A549 (cell line): ENCODE measurements at regions not wholly inside any gene's neighbourhood (a gene's known extent, or its start where the extent isn't known, plus 50 kb on each side); places are given as distances from the start of the nearest gene placed in this dataset.

Source experiments
- ATAC-seq, 2 experiments: fragments of 200-7000 bp in 1 of 2; fragments of >200 bp in 1 of 2; cut with Nextera tagmentation in 1 of 2; cut with Tn5 transposase in 1 of 2; 3 replicates each; pipeline versions ENCODE4 v1.8.0 to v1.9.1; 2018 to 2020; ENCODE audit warnings: mild to moderate bottlenecking in 1 of 2, moderate library complexity in 1 of 2
- CTCF ChIA-PET: fragments of 300-600 bp; sonication (Branson Sonifier 250); formaldehyde crosslinking; extraction: SDS; loops from one replicate; lab custom pipeline; 2021; ENCODE audit warnings: antibody characterized with exemption, inconsistent platforms; lab: Yijun Ruan, JAX
- POLR2A ChIA-PET: fragments of 350-600 bp; formaldehyde crosslinking; extraction: SDS; loops from one replicate; lab custom pipeline; 2021; ENCODE audit warnings: antibody characterized with exemption, inconsistent platforms; lab: Yijun Ruan, JAX
- DNase-seq, 2 experiments: peaks; one replicate each; pipeline versions ENCODE4 v3.0.0 to v3.0.0-alpha.2; 2011 to 2016; ENCODE audit warnings: low read depth in 1 of 2, low spot score in 1 of 2
- FAIRE-seq: peaks from 2 replicates; lab custom pipeline; 2011; peaks lifted over from hg19 to GRCh38; lab: Jason Lieb, UNC
- H3K27ac ChIP-seq, 2 experiments: fragments of >200 bp; sonication (Bioruptor Twin); formaldehyde crosslinking; 3 replicates each; pipeline ENCODE4 v1.5.1; 2016 to 2017
- H3K4me1 ChIP-seq: fragments of >200 bp; sonication (Bioruptor Twin); formaldehyde crosslinking; 3 replicates; pipeline ENCODE4 v1.6.1; 2016
- H3K4me2 ChIP-seq: fragments of >200 bp; sonication (Bioruptor Twin); formaldehyde crosslinking; 3 replicates; pipeline ENCODE4 v1.6.1; 2016
- H3K4me3 ChIP-seq: fragments of >200 bp; sonication (Bioruptor Twin); formaldehyde crosslinking; 3 replicates; pipeline ENCODE4 v1.5.1; 2016
- H3K9me3 ChIP-seq: fragments of >200 bp; sonication (Bioruptor Twin); formaldehyde crosslinking; 3 replicates; pipeline ENCODE4 v1.6.1; 2016
- BHLHE40 ChIP-seq: IDR thresholded peaks from 2 replicates; pipeline ENCODE4 v1.6.1; 2012; ENCODE audit warnings: low read depth, low read length, inconsistent platforms
- CEBPB ChIP-seq, 2 experiments: fragments of >200 bp in 1 of 2; sonication (Bioruptor Twin) in 1 of 2; formaldehyde crosslinking in 1 of 2; IDR thresholded peaks; 2 replicates each; pipeline ENCODE4 v1.6.1; 2012 to 2016
- EHMT2 ChIP-seq: fragments of 200-600 bp; sonication (generic); IDR thresholded peaks from 2 replicates; pipeline ENCODE4 v1.6.1; 2016; ENCODE audit warnings: antibody characterized with exemption, low read depth, mild to moderate bottlenecking, moderate library complexity
- FOSB ChIP-seq: fragments of 250-450 bp; sonication (Bioruptor Pico); IDR thresholded peaks from 2 replicates; pipeline ENCODE4 v1.5.0; 2020; ENCODE audit warnings: mild to moderate bottlenecking, moderate library complexity
- FOXS1 ChIP-seq: fragments of 250-450 bp; sonication (Bioruptor Pico); IDR thresholded peaks from 2 replicates; pipeline ENCODE4 v1.5.0; 2020; ENCODE audit warnings: mild to moderate bottlenecking, moderate library complexity
- GATA3 ChIP-seq: IDR thresholded peaks from 2 replicates; pipeline ENCODE4 v1.6.1; 2012; ENCODE audit warnings: borderline replicate concordance
- HOXB5 ChIP-seq: fragments of 250-450 bp; sonication (Bioruptor Pico); IDR thresholded peaks from 2 replicates; pipeline ENCODE4 v1.5.0; 2020; ENCODE audit warnings: mild to moderate bottlenecking, moderate library complexity
- JUN ChIP-seq, 2 experiments: fragments of >200 bp; sonication (Bioruptor Twin); formaldehyde crosslinking; IDR thresholded peaks; 2 replicates in 1 of 2; 3 replicates in 1 of 2; pipeline ENCODE4 v1.6.1; 2016 to 2017
- JUNB ChIP-seq: fragments of >200 bp; sonication (Bioruptor Twin); formaldehyde crosslinking; IDR thresholded peaks from 2 replicates; pipeline ENCODE4 v1.6.1; 2016
- MAZ ChIP-seq: fragments of 150-350 bp; IDR thresholded peaks from 2 replicates; pipeline ENCODE4 v1.6.1; 2014; ENCODE audit warnings: antibody characterized with exemption, low read depth, low read length, borderline replicate concordance
- NR3C1 ChIP-seq: fragments of >200 bp; sonication (Bioruptor Twin); formaldehyde crosslinking; IDR thresholded peaks from 3 replicates; pipeline ENCODE4 v1.6.1; 2017
- PHF8 ChIP-seq: fragments of 200-600 bp; sonication (generic); IDR thresholded peaks from 2 replicates; pipeline ENCODE4 v1.6.1; 2016; ENCODE audit warnings: low read depth, mild to moderate bottlenecking, antibody characterized with exemption, moderate library complexity, borderline replicate concordance
- POLR2A ChIP-seq: IDR thresholded peaks from 2 replicates; pipeline ENCODE4 v1.6.1; 2012; ENCODE audit warnings: mild to moderate bottlenecking, low read length
- POLR2AphosphoS2 ChIP-seq: conservative IDR thresholded peaks from 2 replicates; pipeline ENCODE4 v1.6.1; 2012; ENCODE audit warnings: low read length, improper control_type of control experiment, inconsistent platforms
- RARB ChIP-seq: fragments of 250-450 bp; sonication (Bioruptor Pico); IDR thresholded peaks from 2 replicates; pipeline ENCODE4 v1.8.0; 2021; ENCODE audit warnings: mild to moderate bottlenecking, moderate library complexity
- SMC3 ChIP-seq: fragments of >200 bp; sonication (Bioruptor Twin); formaldehyde crosslinking; IDR thresholded peaks from 3 replicates; pipeline ENCODE4 v1.6.1; 2018; ENCODE audit warnings: inconsistent platforms
- SREBF2 ChIP-seq: fragments of 450-650 bp; IDR thresholded peaks from 2 replicates; pipeline ENCODE4 v1.6.1; 2014; ENCODE audit warnings: mild to moderate bottlenecking, moderate library complexity
- TP53 ChIP-seq: fragments of 250-450 bp; sonication (Bioruptor Pico); IDR thresholded peaks from 2 replicates; pipeline ENCODE4 v1.5.0; 2021; ENCODE audit warnings: mild to moderate bottlenecking, moderate library complexity
- ZFP36 ChIP-seq: fragments of 450-650 bp; IDR thresholded peaks from 2 replicates; pipeline ENCODE4 v1.6.1; 2014; ENCODE audit warnings: borderline replicate concordance; ENCODE audit not compliant: partially characterized antibody
- ZNF302 ChIP-seq: fragments of 250-450 bp; sonication (Bioruptor Pico); IDR thresholded peaks from 2 replicates; pipeline ENCODE4 v1.9.0; 2021; ENCODE audit warnings: inconsistent platforms, mild to moderate bottlenecking, moderate library complexity
- WGBS: methylation state at CpG from one replicate; pipeline ENCODE4 v1.1.6; 2017; ENCODE audit errors: missing lambda C conversion rate; 5-methylcytosine and 5-hydroxymethylcytosine counted together
- TF ChIP-seq, protein P1 (sequence below): fragments of 250-450 bp; sonication (Bioruptor Pico); IDR thresholded peaks from 2 replicates; pipeline ENCODE4 v1.5.0; 2020; ENCODE audit warnings: low read depth, mild to moderate bottlenecking, moderate library complexity
- TF ChIP-seq, protein P2 (sequence below): fragments of >200 bp; sonication (Bioruptor Twin); formaldehyde crosslinking; IDR thresholded peaks from 3 replicates; pipeline ENCODE4 v1.6.1; 2016
- TF ChIP-seq, protein P3 (sequence below): fragments of >200 bp; sonication (Bioruptor Twin); formaldehyde crosslinking; IDR thresholded peaks from 2 replicates; pipeline ENCODE4 v1.6.1; 2016
- TF ChIP-seq, protein P4 (sequence below): IDR thresholded peaks from 2 replicates; pipeline ENCODE4 v1.6.1; 2012; ENCODE audit warnings: low read depth, borderline replicate concordance
- TF ChIP-seq, protein P5 (sequence below): fragments of 450-650 bp; IDR thresholded peaks from 2 replicates; pipeline ENCODE4 v1.6.1; 2014; ENCODE audit warnings: antibody characterized with exemption
- TF ChIP-seq, protein P6 (sequence below): IDR thresholded peaks from 2 replicates; pipeline ENCODE4 v1.6.1; 2012

DNA sequence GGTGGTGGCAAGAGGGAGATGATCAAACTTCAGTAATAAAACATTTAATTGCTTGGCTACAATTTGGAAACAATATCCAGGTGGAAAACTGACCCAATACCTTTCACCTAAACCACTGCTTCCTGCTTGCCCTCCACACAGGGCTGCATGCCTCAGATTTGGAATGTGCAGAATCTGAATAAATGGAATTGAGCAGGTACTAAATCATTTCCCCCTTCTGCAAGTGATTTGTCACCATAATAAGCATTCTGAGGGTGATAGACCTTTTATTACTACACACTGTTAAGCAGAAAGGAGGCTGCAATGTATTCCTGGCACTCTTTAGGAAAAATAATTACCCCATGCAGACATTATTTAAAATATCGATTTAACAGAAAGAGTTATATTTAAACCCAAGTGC is 291.8 kb downstream of the IDS start:
- H3K4me1 ChIP-seq, result no peaks in the 10 kb centered on the region
- ATAC-seq (no peak), DNase-seq (no peak), FAIRE-seq (no peak)
- WGBS, result 3% methylated on average over 1 of the region's 1 CpG
- H3K9me3 ChIP-seq, result no peaks in the 10 kb centered on the region
- TF ChIP-seq NR3C1, result no peak
- no peak for TF ChIP-seq MAZ
- TF ChIP-seq JUNB, result no peak
- TF ChIP-seq, protein P1, sequence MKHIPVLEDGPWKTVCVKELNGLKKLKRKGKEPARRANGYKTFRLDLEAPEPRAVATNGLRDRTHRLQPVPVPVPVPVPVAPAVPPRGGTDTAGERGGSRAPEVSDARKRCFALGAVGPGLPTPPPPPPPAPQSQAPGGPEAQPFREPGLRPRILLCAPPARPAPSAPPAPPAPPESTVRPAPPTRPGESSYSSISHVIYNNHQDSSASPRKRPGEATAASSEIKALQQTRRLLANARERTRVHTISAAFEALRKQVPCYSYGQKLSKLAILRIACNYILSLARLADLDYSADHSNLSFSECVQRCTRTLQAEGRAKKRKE (CRISPR knock-in tag), result no peak
- no peak for TF ChIP-seq PHF8
- TF ChIP-seq RARB, result no peak
- TF ChIP-seq, protein P2, sequence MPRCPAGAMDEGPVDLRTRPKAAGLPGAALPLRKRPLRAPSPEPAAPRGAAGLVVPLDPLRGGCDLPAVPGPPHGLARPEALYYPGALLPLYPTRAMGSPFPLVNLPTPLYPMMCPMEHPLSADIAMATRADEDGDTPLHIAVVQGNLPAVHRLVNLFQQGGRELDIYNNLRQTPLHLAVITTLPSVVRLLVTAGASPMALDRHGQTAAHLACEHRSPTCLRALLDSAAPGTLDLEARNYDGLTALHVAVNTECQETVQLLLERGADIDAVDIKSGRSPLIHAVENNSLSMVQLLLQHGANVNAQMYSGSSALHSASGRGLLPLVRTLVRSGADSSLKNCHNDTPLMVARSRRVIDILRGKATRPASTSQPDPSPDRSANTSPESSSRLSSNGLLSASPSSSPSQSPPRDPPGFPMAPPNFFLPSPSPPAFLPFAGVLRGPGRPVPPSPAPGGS, result no peak
- TF ChIP-seq, protein P3, sequence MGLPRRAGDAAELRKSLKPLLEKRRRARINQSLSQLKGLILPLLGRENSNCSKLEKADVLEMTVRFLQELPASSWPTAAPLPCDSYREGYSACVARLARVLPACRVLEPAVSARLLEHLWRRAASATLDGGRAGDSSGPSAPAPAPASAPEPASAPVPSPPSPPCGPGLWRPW, result no peak
- no peak overlapping the region for H3K27ac ChIP-seq
- ChIA-PET CTCF (no interaction called here), POLR2A (no interaction called here)
- H3K4me3 ChIP-seq, result no peak overlapping the region
- no peak overlapping the region for H3K4me2 ChIP-seq

DNA sequence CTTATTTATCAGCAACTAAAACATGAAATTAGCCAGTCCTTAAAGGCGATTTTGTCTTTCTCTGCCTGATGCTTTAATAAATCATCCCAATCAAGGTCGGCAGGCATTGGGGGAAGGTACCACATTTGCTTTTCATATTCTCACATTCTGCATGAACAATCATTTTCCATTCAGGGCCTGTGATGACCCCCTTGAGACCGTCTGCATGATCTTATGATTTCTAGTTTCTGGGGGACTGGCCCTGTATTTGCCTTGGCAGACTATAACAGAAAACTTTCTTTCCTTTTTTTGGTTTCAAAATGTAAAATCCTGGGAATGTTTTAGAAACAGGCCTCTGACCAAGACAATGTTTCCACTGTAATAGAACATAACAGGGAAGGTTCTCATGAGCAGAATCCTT is 296.8 kb downstream of the IDS start:
- ATAC-seq, result no peak
- ChIA-PET CTCF (no interaction called here), POLR2A (no interaction called here)
- TF ChIP-seq FOXS1, result no peak
- TF ChIP-seq FOSB (CRISPR knock-in tag), result no peak
- TF ChIP-seq POLR2A, result no peak
- no peak for TF ChIP-seq HOXB5 (CRISPR knock-in tag)
- TF ChIP-seq, protein P4, sequence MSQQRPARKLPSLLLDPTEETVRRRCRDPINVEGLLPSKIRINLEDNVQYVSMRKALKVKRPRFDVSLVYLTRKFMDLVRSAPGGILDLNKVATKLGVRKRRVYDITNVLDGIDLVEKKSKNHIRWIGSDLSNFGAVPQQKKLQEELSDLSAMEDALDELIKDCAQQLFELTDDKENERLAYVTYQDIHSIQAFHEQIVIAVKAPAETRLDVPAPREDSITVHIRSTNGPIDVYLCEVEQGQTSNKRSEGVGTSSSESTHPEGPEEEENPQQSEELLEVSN, result no peak
- TF ChIP-seq SMC3, result no peak
- TF ChIP-seq GATA3, result no peak
- TF ChIP-seq POLR2AphosphoS2, result no peak
- TF ChIP-seq CEBPB (IDR thresholded peaks at IDR 0.05), result no peak
- TF ChIP-seq, protein P5, sequence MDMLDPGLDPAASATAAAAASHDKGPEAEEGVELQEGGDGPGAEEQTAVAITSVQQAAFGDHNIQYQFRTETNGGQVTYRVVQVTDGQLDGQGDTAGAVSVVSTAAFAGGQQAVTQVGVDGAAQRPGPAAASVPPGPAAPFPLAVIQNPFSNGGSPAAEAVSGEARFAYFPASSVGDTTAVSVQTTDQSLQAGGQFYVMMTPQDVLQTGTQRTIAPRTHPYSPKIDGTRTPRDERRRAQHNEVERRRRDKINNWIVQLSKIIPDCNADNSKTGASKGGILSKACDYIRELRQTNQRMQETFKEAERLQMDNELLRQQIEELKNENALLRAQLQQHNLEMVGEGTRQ, result no peak
- TF ChIP-seq, protein P6, sequence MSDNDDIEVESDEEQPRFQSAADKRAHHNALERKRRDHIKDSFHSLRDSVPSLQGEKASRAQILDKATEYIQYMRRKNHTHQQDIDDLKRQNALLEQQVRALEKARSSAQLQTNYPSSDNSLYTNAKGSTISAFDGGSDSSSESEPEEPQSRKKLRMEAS, result no peak
- TF ChIP-seq TP53 (CRISPR knock-in tag), result no peak
- no peak for TF ChIP-seq JUN (IDR thresholded peaks at IDR 0.05)
- TF ChIP-seq BHLHE40, result no peak
- no peak for TF ChIP-seq EHMT2
- no peak for FAIRE-seq
- H3K4me1 ChIP-seq, result no peaks in the 10 kb centered on the region
- no peak overlapping the region for H3K27ac ChIP-seq
- 2% methylated on average over 3 of the region's 3 CpGs for WGBS
- DNase-seq, result no peak
- no peak overlapping the region for H3K4me2 ChIP-seq
- no peak overlapping the region for H3K4me3 ChIP-seq
- H3K9me3 ChIP-seq, result no peaks in the 10 kb centered on the region

DNA sequence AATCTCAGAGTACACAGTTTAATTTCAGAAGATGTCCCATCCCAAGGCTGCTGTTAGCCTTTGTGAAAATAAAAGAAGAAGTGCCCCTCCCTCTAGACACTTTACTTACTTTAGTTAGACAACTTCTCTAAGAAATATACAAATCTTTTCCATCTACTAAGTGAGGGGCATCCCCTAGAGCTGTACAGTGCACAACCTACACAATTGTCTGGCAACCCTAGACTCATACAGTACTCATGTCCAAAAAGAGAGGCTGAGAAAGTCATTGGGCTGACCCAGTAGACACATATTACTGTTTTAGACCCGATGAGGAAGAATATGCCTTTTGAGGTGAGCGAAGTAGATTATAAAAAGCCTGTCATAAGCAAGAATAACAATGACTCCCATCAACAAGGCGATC is 297.6 kb downstream of the IDS start:
- CTCF ChIA-PET, result no interaction called here
- 2% methylated on average over 3 of the region's 3 CpGs for WGBS
- POLR2A ChIA-PET, result no interaction called here

More for the DNA sequence above, 297.6 kb downstream of the IDS start:
- H3K9me3 ChIP-seq, result no peaks in the 10 kb centered on the region
- ATAC-seq, result no peak
- TF ChIP-seq ZNF302 (CRISPR knock-in tag) (no peak), ZFP36 (no peak), SREBF2 (no peak), POLR2A (no peak)
- TF ChIP-seq, protein P1 (CRISPR knock-in tag), result no peak
- TF ChIP-seq, all 56 proteins: peak for 0
- DNase-seq (no peak), FAIRE-seq (no peak)
- Histone ChIP-seq H3K4me2 (no peak overlapping the region), H3K4me1 (no peaks in the 10 kb centered on the region), H3K27ac (no peak overlapping the region), H3K4me3 (no peak overlapping the region)
